ENCODE measurements at regions not wholly inside any gene's neighbourhood (a gene's known extent, or its start where the extent isn't known, plus 50 kb on each side); places are given as distances from the start of the nearest gene placed in this dataset.

GRCh38 chr7:113562242-113562641, 356.6 kb downstream of the PPP1R3A start:
- Histone ChIP-seq H3K27me3 (no peaks in the 10 kb centered on the region), H3K27ac (peak overlapping the region in 1 of 2 donors; percentile 39), H3K4me3 (no peak overlapping the region), H3K4me1 (peaks cover 0 to 6% of the 10 kb centered on the region in 2 donors), H3K9me3 (no peaks in the 10 kb centered on the region), H3K36me3 (no peaks in the 10 kb centered on the region)
- intact Hi-C loops (cut with DNase I), result loop anchor here (5.0 kb wide), 1 partner anchor 35 kb away; no protein-coding TSS in a partner anchor
- DNase-seq (ENCODE audit: low spot score in 2 of 2), result no peak
- no peak for TF ChIP-seq CTCF (IDR thresholded peaks at IDR 0.05)

DNA sequence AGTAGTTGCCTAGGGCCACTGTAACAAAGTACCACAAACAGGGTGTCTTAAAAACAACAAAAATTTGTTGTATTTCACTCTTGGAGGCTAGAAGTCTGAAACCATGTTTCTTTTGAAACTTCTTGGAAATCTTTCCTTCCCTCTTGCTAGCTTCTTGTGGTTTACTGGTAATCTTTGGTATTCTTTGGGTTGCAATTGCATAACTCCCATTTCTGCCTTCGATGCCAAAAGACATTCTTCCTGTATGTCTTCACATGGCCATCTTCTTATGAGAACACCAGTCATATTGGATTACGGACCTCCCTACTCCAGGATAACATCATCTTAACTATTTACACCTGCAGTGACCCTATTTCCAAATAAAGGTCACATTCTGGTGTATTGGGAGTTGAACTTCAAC, 357.4 kb downstream of the PPP1R3A start:
- TF ChIP-seq CTCF (IDR thresholded peaks at IDR 0.05), result no peak

DNA sequence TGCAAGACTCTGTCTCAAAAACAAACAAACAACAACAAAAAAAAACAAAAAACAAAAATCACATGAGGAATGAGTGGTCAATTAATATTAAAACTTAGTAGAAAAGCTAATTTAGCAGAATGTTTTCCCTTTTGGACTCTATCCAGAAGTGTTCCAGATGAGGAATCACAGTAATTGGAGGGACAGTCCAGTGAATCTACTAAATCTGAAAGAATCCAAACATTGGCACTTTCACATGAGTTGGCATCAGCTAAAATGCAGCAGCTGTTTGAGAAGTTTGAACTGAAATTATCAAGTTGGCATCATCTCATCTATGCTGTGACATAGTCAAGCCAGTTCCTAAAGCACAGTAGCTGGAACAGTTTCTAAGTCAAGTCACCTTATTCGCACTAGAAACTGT, 367.8 kb downstream of the PPP1R3A start:
- intact Hi-C loops (cut with DNase I), result no loop called here
- Histone ChIP-seq H3K4me1 (no peaks in the 10 kb centered on the region), H3K27ac (no peak overlapping the region), H3K9me3 (no peaks in the 10 kb centered on the region), H3K27me3 (no peaks in the 10 kb centered on the region), H3K36me3 (no peaks in the 10 kb centered on the region), H3K4me3 (no peak overlapping the region)
- no peak for DNase-seq (ENCODE audit: low spot score in 2 of 2)
- no peak for TF ChIP-seq CTCF (IDR thresholded peaks at IDR 0.05)

More for the DNA sequence above, 357.4 kb downstream of the PPP1R3A start:
- H3K27me3 ChIP-seq, result no peaks in the 10 kb centered on the region
- peak overlapping the region; percentile 2 to 39 for H3K27ac ChIP-seq
- peaks cover 0 to 6% of the 10 kb centered on the region in 2 donors for H3K4me1 ChIP-seq
- no peak overlapping the region for H3K4me3 ChIP-seq
- intact Hi-C loops (cut with DNase I), result loop anchor here (5.0 kb wide), 1 partner anchor 36 kb away; no protein-coding TSS in a partner anchor
- DNase-seq (ENCODE audit: low spot score in 2 of 2), result no peak
- H3K36me3 ChIP-seq, result no peaks in the 10 kb centered on the region
- no peaks in the 10 kb centered on the region for H3K9me3 ChIP-seq

DNA sequence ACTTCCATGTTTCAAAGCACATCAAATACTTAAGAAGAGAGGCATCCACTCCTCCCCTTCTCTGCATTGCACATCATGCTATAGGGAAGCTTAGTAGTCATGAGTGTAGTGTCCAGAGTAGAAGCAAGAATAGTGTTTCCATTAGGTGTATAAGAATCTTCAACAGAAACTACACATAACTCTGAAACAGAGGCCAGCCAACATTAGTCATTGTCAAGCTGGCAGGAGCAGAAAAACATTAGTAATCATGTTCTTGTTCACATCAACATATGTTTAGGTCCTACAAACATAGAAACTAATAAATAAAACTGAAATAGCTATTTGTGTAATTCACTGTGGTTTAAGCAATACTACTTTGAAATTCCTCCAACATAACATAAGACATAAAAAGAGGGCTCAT, 370.2 kb downstream of the PPP1R3A start:
- intact Hi-C loops (cut with DNase I), result no loop called here
- TF ChIP-seq CTCF (IDR thresholded peaks at IDR 0.05), result no peak
- Histone ChIP-seq H3K27me3 (no peaks in the 10 kb centered on the region), H3K27ac (no peak overlapping the region), H3K4me1 (no peaks in the 10 kb centered on the region), H3K36me3 (no peaks in the 10 kb centered on the region), H3K9me3 (no peaks in the 10 kb centered on the region), H3K4me3 (no peak overlapping the region)
- DNase-seq (ENCODE audit: low spot score in 2 of 2), result no peak

DNA sequence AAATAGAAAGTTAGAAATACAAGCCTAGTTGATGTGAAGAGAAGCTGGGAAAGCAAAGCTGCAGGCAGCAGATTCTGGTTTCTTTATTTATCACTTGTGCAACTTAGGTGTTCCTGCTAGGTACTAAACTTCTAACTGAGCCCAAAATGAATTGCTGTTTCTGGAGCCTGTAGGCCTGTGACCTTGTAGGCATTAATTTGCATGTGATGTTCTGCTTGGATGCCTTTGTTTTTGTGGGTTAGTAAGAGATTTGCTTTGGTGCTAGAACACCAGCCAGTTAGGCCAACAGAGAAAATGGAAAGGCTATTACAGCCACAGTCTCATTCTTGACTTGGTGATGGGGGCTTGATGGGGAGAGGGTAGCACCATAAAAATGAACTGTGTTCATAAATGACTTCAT, 370.7 kb downstream of the PPP1R3A start:
- H3K9me3 ChIP-seq, result no peaks in the 10 kb centered on the region
- no peaks in the 10 kb centered on the region for H3K36me3 ChIP-seq
- DNase-seq (ENCODE audit: low spot score in 2 of 2), result no peak
- TF ChIP-seq CTCF (IDR thresholded peaks at IDR 0.05), result no peak
- H3K27ac ChIP-seq, result no peak overlapping the region
- H3K4me1 ChIP-seq, result no peaks in the 10 kb centered on the region
- no peaks in the 10 kb centered on the region for H3K27me3 ChIP-seq
- H3K4me3 ChIP-seq, result no peak overlapping the region
- intact Hi-C loops (cut with DNase I), result no loop called here

- Histone ChIP-seq H3K4me3 (no peak overlapping the region), H3K4me1 (no peaks in the 10 kb centered on the region), H3K9me3 (no peaks in the 10 kb centered on the region), H3K27me3 (no peaks in the 10 kb centered on the region), H3K36me3 (no peaks in the 10 kb centered on the region), H3K27ac (no peak overlapping the region)
- TF ChIP-seq CTCF (IDR thresholded peaks at IDR 0.05), result no peak
- intact Hi-C loops (cut with DNase I), result no loop called here
- no peak for DNase-seq (ENCODE audit: low spot score in 2 of 2)
Measured at GRCh38 chr7:113521468-113521867, 397.3 kb downstream of the PPP1R3A start.

Data from ascending aorta (tissue), 2 donors.